Peyer's patch (tissue), 4 donors: ENCODE measurements at regions not wholly inside any gene's neighbourhood (a gene's known extent, or its start where the extent isn't known, plus 50 kb on each side); places are given as distances from the start of the nearest gene placed in this dataset.

Experiments used
- POLR2A ChIP-seq, 2 donors: fragments of 450-650 bp; IDR thresholded peaks; one replicate each; pipeline ENCODE4 v1.5.1; 2017; ENCODE audit warnings: antibody characterized with exemption in 2 of 2, mild to moderate bottlenecking in 2 of 2, moderate library complexity in 2 of 2
- TF ChIP-seq, protein P1 (sequence below), 6 experiments: fragments of 450-650 bp in 4 of 6; fragments of 200-600 bp in 2 of 6; sonication (generic) in 1 of 6; IDR thresholded peaks; one replicate each; pipeline ENCODE4 v1.5.1; 2017 to 2019; ENCODE audit warnings: antibody characterized with exemption in 6 of 6, mild to moderate bottlenecking in 3 of 6, moderate library complexity in 1 of 6

- TF ChIP-seq, protein P1, sequence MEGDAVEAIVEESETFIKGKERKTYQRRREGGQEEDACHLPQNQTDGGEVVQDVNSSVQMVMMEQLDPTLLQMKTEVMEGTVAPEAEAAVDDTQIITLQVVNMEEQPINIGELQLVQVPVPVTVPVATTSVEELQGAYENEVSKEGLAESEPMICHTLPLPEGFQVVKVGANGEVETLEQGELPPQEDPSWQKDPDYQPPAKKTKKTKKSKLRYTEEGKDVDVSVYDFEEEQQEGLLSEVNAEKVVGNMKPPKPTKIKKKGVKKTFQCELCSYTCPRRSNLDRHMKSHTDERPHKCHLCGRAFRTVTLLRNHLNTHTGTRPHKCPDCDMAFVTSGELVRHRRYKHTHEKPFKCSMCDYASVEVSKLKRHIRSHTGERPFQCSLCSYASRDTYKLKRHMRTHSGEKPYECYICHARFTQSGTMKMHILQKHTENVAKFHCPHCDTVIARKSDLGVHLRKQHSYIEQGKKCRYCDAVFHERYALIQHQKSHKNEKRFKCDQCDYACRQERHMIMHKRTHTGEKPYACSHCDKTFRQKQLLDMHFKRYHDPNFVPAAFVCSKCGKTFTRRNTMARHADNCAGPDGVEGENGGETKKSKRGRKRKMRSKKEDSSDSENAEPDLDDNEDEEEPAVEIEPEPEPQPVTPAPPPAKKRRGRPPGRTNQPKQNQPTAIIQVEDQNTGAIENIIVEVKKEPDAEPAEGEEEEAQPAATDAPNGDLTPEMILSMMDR (IDR thresholded peaks at IDR 0.05): no peak
- TF ChIP-seq POLR2A (IDR thresholded peaks at IDR 0.05): no peak
Observed at GRCh38 chr5:93274291-93274690, 306.7 kb downstream of the NR2F1-AS1 start.
